SU-DHL-6 (cell line): ENCODE measurements at regions not wholly inside any gene's neighbourhood (a gene's known extent, or its start where the extent isn't known, plus 50 kb on each side); places are given as distances from the start of the nearest gene placed in this dataset.

ENCODE experiments used
- H2AFZ ChIP-seq: fragments of 200-600 bp; sonication (generic); 2 replicates; pipeline ENCODE4 v1.6.1; 2014; ENCODE audit warnings: low read depth, mild to moderate bottlenecking, moderate library complexity, mixed read lengths, antibody characterized with exemption, low read length; ENCODE audit not compliant: severe bottlenecking
- H3F3A ChIP-seq: fragments of 200-600 bp; shearing (Covaris generic); 2 replicates; pipeline ENCODE4 v1.6.0; 2016; ENCODE audit warnings: antibody characterized with exemption, mild to moderate bottlenecking; ENCODE audit not compliant: insufficient read depth
- H3K27ac ChIP-seq: fragments of 200-600 bp; sonication (generic); 2 replicates; pipeline ENCODE4 v1.5.1; 2016; ENCODE audit warnings: low read depth, mild to moderate bottlenecking, low read length, moderate library complexity, mixed read lengths
- H3K27me3 ChIP-seq: fragments of 200-600 bp; sonication (generic), shearing (Covaris generic); 2 replicates; pipeline ENCODE4 v1.6.0; 2014; ENCODE audit warnings: mild to moderate bottlenecking, low read length
- H3K36me3 ChIP-seq: fragments of 200-600 bp; sonication (generic); 2 replicates; pipeline ENCODE4 v1.6.1; 2014; ENCODE audit warnings: mild to moderate bottlenecking, low read length, mixed read lengths
- H3K4me2 ChIP-seq: fragments of 300-600, 200-600 bp; shearing (Covaris generic), sonication (generic); 2 replicates; pipeline ENCODE4 v1.6.0; 2014; ENCODE audit warnings: low read length, low read depth, mild to moderate bottlenecking; ENCODE audit not compliant: poor library complexity, severe bottlenecking
- H3K4me3 ChIP-seq: fragments of 200-600 bp; sonication (generic); 2 replicates; pipeline ENCODE4 v1.5.1; 2014; ENCODE audit warnings: antibody characterized with exemption, low read length, mild to moderate bottlenecking, mixed read lengths; ENCODE audit not compliant: insufficient read depth, poor library complexity, severe bottlenecking
- H3K79me2 ChIP-seq: fragments of 200-600 bp; sonication (generic); 2 replicates; pipeline ENCODE4 v1.6.1; 2014; ENCODE audit warnings: mild to moderate bottlenecking, low read length, moderate library complexity; ENCODE audit not compliant: insufficient read depth
- H3K9ac ChIP-seq: fragments of 200-600 bp; sonication (generic); 2 replicates; pipeline ENCODE4 v1.7.0; 2014; ENCODE audit warnings: mild to moderate bottlenecking, low read length
- H3K9me2 ChIP-seq: fragments of 200-600 bp; sonication (generic); replicated peaks from 2 replicates; pipeline ENCODE4 v1.6.1; 2014; ENCODE audit warnings: low read length; ENCODE audit not compliant: insufficient read depth
- H3K9me3 ChIP-seq: fragments of 200-600 bp; sonication (generic); 2 replicates; pipeline ENCODE4 v1.6.1; 2014; ENCODE audit warnings: low read length, mixed read lengths; ENCODE audit not compliant: insufficient read depth
- H4K20me1 ChIP-seq: fragments of 200-600 bp; sonication (generic); 2 replicates; pipeline ENCODE4 v1.6.1; 2014; ENCODE audit warnings: low read depth, mild to moderate bottlenecking, antibody characterized with exemption, low read length, moderate library complexity, mixed read lengths
- EZH2phosphoT487 ChIP-seq: fragments of 200-600 bp; sonication (generic), shearing (Covaris generic); conservative IDR thresholded peaks from 2 replicates; pipeline ENCODE4 v1.6.1; 2018; ENCODE audit warnings: mild to moderate bottlenecking, antibody characterized with exemption, low read length, moderate library complexity, mixed read lengths
- TF ChIP-seq, protein P1 (sequence below): fragments of 200-600 bp; sonication (generic); IDR thresholded peaks from one replicate; pipeline ENCODE4 v1.5.1; 2017; ENCODE audit warnings: antibody characterized with exemption, mild to moderate bottlenecking, low read length, moderate library complexity; ENCODE audit not compliant: insufficient read depth, poor library complexity, severe bottlenecking

DNA sequence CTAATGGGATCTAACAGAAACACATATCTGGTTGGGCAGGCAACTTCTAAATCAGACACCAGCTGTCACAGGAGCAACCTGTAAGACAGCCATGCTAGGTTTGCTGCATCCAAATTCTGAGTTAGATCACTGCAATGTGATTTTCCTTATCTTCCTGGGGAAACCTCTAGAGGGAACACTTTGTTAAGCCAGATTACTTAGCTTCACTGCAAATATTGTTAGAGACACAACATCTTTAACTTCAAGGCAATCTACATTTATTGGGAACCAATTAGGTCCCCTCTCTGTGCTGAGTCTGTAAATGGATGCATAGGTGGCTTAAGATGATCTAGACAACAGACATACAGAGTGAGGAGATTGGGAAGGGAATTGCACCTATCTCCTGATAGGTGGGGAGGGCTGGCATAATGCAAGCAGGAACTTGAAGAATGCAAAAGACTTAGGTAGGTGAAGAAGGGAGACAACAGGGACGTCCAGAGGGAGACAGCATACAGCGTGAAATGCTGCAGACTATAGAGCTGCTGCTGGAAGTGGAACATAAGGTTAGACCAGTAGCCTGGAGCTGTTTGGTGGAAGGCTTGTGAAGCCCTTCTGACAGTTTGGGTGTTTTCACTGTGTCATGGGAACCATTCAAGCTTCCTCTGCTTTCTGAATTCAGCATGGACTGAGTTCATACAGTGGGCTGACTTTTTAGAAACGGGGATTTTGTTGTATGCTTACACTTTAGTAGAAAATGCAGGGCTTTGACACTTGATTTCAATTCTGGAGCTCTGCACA is 109.8 kb upstream of the ELMO1 start:
- H3K27me3 ChIP-seq = no peaks in the 10 kb centered on the region
- no peaks in the 10 kb centered on the region for H3K9me3 ChIP-seq
- H3K9me2 ChIP-seq = no peaks in the 10 kb centered on the region
- no peak overlapping the region for H3K4me2 ChIP-seq
- TF ChIP-seq EZH2phosphoT487 = no peak
- TF ChIP-seq, protein P1, sequence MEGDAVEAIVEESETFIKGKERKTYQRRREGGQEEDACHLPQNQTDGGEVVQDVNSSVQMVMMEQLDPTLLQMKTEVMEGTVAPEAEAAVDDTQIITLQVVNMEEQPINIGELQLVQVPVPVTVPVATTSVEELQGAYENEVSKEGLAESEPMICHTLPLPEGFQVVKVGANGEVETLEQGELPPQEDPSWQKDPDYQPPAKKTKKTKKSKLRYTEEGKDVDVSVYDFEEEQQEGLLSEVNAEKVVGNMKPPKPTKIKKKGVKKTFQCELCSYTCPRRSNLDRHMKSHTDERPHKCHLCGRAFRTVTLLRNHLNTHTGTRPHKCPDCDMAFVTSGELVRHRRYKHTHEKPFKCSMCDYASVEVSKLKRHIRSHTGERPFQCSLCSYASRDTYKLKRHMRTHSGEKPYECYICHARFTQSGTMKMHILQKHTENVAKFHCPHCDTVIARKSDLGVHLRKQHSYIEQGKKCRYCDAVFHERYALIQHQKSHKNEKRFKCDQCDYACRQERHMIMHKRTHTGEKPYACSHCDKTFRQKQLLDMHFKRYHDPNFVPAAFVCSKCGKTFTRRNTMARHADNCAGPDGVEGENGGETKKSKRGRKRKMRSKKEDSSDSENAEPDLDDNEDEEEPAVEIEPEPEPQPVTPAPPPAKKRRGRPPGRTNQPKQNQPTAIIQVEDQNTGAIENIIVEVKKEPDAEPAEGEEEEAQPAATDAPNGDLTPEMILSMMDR = no peak
- no peak overlapping the region for H3K4me3 ChIP-seq
- H3K79me2 ChIP-seq = no peaks in the 10 kb centered on the region
- no peaks in the 10 kb centered on the region for H3K36me3 ChIP-seq
- no peaks in the 10 kb centered on the region for H3F3A ChIP-seq
- H3K27ac ChIP-seq = no peak overlapping the region
- H4K20me1 ChIP-seq = no peaks in the 10 kb centered on the region
- H2AFZ ChIP-seq = no peak overlapping the region
- no peak overlapping the region for H3K9ac ChIP-seq

DNA sequence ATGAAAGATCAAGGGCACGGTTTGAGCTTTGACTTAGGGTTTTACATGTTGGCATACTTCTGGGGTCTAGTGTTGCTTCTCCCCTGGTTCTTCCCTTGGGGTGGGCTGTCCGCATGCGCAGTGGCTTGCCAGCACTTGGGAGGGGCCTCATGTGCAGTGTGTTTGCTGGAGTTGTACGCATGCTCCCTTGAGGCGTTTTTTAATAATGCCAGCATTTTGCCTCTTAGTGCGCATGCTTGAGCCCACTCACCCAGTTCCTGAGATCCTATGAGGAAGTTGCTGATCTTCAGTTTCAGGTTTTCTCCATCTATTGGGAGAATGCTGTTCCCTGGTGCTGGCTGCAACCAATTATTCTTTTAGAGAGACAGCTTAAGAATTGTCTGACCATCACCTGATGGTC is 113.4 kb upstream of the GPR141 start:
- H3K79me2 ChIP-seq = no peaks in the 10 kb centered on the region
- H3K4me3 ChIP-seq = no peak overlapping the region
- H3K27me3 ChIP-seq = no peaks in the 10 kb centered on the region; the same call in 1 of the 2 replicates
- no peaks in the 10 kb centered on the region for H4K20me1 ChIP-seq
- no peaks in the 10 kb centered on the region for H3K36me3 ChIP-seq
- no peak overlapping the region for H3K27ac ChIP-seq
- H3K9me3 ChIP-seq = no peaks in the 10 kb centered on the region
- H3K9ac ChIP-seq = no peak overlapping the region
- no peaks in the 10 kb centered on the region for H3K9me2 ChIP-seq
- TF ChIP-seq EZH2phosphoT487 = no peak
- TF ChIP-seq, protein P1 = no peak
- no peaks in the 10 kb centered on the region for H3F3A ChIP-seq
- H2AFZ ChIP-seq = no peak overlapping the region
- no peak overlapping the region for H3K4me2 ChIP-seq

DNA sequence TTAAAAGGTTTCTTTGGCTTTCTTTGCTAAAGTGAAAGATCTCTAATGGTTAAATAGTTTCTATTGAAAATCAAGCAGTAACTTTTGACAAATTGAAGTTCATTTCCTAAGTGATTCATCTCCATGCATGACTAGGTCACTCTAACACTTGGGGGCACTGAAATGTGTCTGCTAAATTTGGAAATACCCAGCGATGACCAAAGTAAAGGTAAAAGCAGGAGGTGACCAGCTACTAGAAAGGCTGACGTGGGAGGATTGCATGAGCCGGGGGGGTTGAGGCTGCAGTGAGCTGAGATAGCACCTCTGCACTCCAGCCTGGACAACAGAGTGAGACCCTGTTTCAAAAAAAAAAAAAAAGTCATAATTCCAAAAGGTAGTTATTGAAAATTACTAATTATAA is 111.8 kb upstream of the GPR141 start:
- Histone ChIP-seq H3K4me3 (no peak overlapping the region), H3F3A (no peaks in the 10 kb centered on the region), H3K27ac (no peak overlapping the region), H3K9ac (no peak overlapping the region), H3K9me2 (no peaks in the 10 kb centered on the region), H3K27me3 (no peaks in the 10 kb centered on the region; the same call in 1 of the 2 replicates), H3K79me2 (no peaks in the 10 kb centered on the region), H3K9me3 (no peaks in the 10 kb centered on the region), H3K4me2 (no peak overlapping the region), H2AFZ (no peak overlapping the region), H4K20me1 (no peaks in the 10 kb centered on the region), H3K36me3 (no peaks in the 10 kb centered on the region)
- TF ChIP-seq EZH2phosphoT487 = no peak
- TF ChIP-seq, protein P1 = no peak
